Neural cell (in vitro differentiated cells): ENCODE measurements at regions not wholly inside any gene's neighbourhood (a gene's known extent, or its start where the extent isn't known, plus 50 kb on each side); places are given as distances from the start of the nearest gene placed in this dataset.

Source experiments
- H2AFZ ChIP-seq: fragments of 200-600, 300-800 bp; sonication (generic), shearing (Covaris generic); 2 replicates; pipeline ENCODE4 v1.6.0; 2014; ENCODE audit warnings: low read depth, mild to moderate bottlenecking, antibody characterized with exemption, low read length, moderate library complexity
- H3F3A ChIP-seq: fragments of 200-600 bp; shearing (Covaris generic); 2 replicates; pipeline ENCODE4 v1.6.1; 2016; ENCODE audit warnings: mild to moderate bottlenecking, moderate library complexity, mixed read lengths, antibody characterized with exemption, low read length; ENCODE audit not compliant: insufficient read depth, poor library complexity, severe bottlenecking
- H3K27ac ChIP-seq: fragments of 200-600, 300-800 bp; sonication (generic), shearing (Covaris generic); 2 replicates; pipeline ENCODE4 v1.5.1; 2014; ENCODE audit warnings: mild to moderate bottlenecking, low read length, moderate library complexity
- H3K27me3 ChIP-seq: fragments of 300-800, 200-600 bp; sonication (generic), shearing (Covaris generic); 2 replicates; pipeline ENCODE4 v1.6.0; 2014; ENCODE audit warnings: mild to moderate bottlenecking, low read depth, low read length, moderate library complexity; ENCODE audit not compliant: insufficient read depth
- H3K36me3 ChIP-seq: fragments of 300-800, 200-600 bp; sonication (generic), shearing (Covaris generic); 2 replicates; pipeline ENCODE4 v1.5.1; 2014; ENCODE audit warnings: mild to moderate bottlenecking, antibody characterized with exemption, low read length, moderate library complexity; ENCODE audit not compliant: insufficient read depth
- H3K4me2 ChIP-seq: fragments of 300-800, 200-600 bp; sonication (generic), shearing (Covaris generic); 2 replicates; pipeline ENCODE4 v1.6.0; 2014; ENCODE audit warnings: mild to moderate bottlenecking, low read length
- H3K4me3 ChIP-seq: fragments of 300-800, 200-600 bp; sonication (generic), shearing (Covaris generic); 2 replicates; pipeline ENCODE4 v1.5.1; 2014; ENCODE audit warnings: mild to moderate bottlenecking, low read length, moderate library complexity
- H3K79me2 ChIP-seq: fragments of 200-600 bp; shearing (Covaris generic); replicated peaks from 2 replicates; pipeline ENCODE4 v1.6.0; 2014; ENCODE audit warnings: mild to moderate bottlenecking, low read length, moderate library complexity; ENCODE audit not compliant: insufficient read depth
- H3K9ac ChIP-seq: fragments of 300-800, 200-600 bp; sonication (generic), shearing (Covaris generic); 2 replicates; pipeline ENCODE4 v1.6.1; 2016; ENCODE audit warnings: mild to moderate bottlenecking, low read length, mixed read lengths
- H3K9me2 ChIP-seq: fragments of 200-600 bp; shearing (Covaris generic); 2 replicates; pipeline ENCODE4 v1.6.1; 2016; ENCODE audit warnings: mild to moderate bottlenecking, low read length, mixed read lengths; ENCODE audit not compliant: insufficient read depth
- H3K9me3 ChIP-seq: fragments of 200-600, 300-800 bp; sonication (generic), shearing (Covaris generic); 2 replicates; pipeline ENCODE4 v1.6.1; 2016; ENCODE audit warnings: mild to moderate bottlenecking, mixed run types, low read length, moderate library complexity, mixed read lengths
- H4K20me1 ChIP-seq: fragments of 200-600 bp; shearing (Covaris generic); 2 replicates; pipeline ENCODE4 v1.6.1; 2016; ENCODE audit warnings: mild to moderate bottlenecking, mixed run types; ENCODE audit not compliant: insufficient read depth
- CTCF ChIP-seq: fragments of 450-650 bp; IDR thresholded peaks from 2 replicates; pipeline ENCODE4 v1.5.1; 2014; ENCODE audit warnings: antibody characterized with exemption, mild to moderate bottlenecking, moderate library complexity; ENCODE audit not compliant: poor library complexity, severe bottlenecking
- EP300 ChIP-seq: fragments of 450-650 bp; conservative IDR thresholded peaks from 2 replicates; pipeline ENCODE4 v1.6.1; 2014; ENCODE audit warnings: antibody characterized with exemption, mild to moderate bottlenecking, moderate library complexity; ENCODE audit not compliant: poor library complexity, severe bottlenecking
- EZH2 ChIP-seq: fragments of 200-600, 300-800 bp; shearing (Covaris generic), sonication (generic); IDR thresholded peaks from 2 replicates; pipeline ENCODE4 v1.6.1; 2014; ENCODE audit warnings: antibody characterized with exemption, low read length, borderline replicate concordance, mild to moderate bottlenecking; ENCODE audit not compliant: insufficient read depth, poor library complexity, severe bottlenecking
- MXI1 ChIP-seq: fragments of 450-650 bp; conservative IDR thresholded peaks from 2 replicates; pipeline ENCODE4 v1.6.1; 2014; ENCODE audit warnings: antibody characterized with exemption, mild to moderate bottlenecking; ENCODE audit not compliant: poor library complexity, severe bottlenecking
- POLR2AphosphoS5 ChIP-seq: IDR thresholded peaks from 2 replicates; pipeline ENCODE4 v1.6.1; 2012
- RAD21 ChIP-seq: fragments of 450-650 bp; conservative IDR thresholded peaks from 2 replicates; pipeline ENCODE4 v1.6.1; 2014; ENCODE audit warnings: antibody characterized with exemption, mild to moderate bottlenecking, moderate library complexity
- REST ChIP-seq: IDR thresholded peaks from 2 replicates; pipeline ENCODE4 v1.6.1; 2012; ENCODE audit warnings: borderline replicate concordance
- SMC3 ChIP-seq: fragments of 450-650 bp; conservative IDR thresholded peaks from 2 replicates; pipeline ENCODE4 v1.6.1; 2014; ENCODE audit warnings: antibody characterized with exemption, mild to moderate bottlenecking, moderate library complexity; ENCODE audit not compliant: poor library complexity
- TAF1 ChIP-seq: IDR thresholded peaks from 2 replicates; pipeline ENCODE4 v1.6.1; 2012; ENCODE audit warnings: low read depth

GRCh38 chr6:11380969-11381744 is 148.7 kb upstream of the NEDD9 start:
- H3K9me2 ChIP-seq, result no peaks in the 10 kb centered on the region
- H3K27ac ChIP-seq, result no peak overlapping the region
- H2AFZ ChIP-seq, result no peak overlapping the region
- no peak overlapping the region for H3K9ac ChIP-seq
- H3K9me3 ChIP-seq, result no peaks in the 10 kb centered on the region
- H3K4me3 ChIP-seq, result no peak overlapping the region
- H3K27me3 ChIP-seq, result no peaks in the 10 kb centered on the region
- no peaks in the 10 kb centered on the region for H4K20me1 ChIP-seq
- TF ChIP-seq REST (no peak), EZH2 (no peak), RAD21 (no peak), CTCF (no peak), TAF1 (no peak), EP300 (no peak), MXI1 (no peak)
- H3F3A ChIP-seq, result no peaks in the 10 kb centered on the region
- no peaks in the 10 kb centered on the region for H3K79me2 ChIP-seq
- H3K36me3 ChIP-seq, result no peaks in the 10 kb centered on the region
- H3K4me2 ChIP-seq, result no peak overlapping the region

- Histone ChIP-seq H3K36me3 (no peaks in the 10 kb centered on the region), H3K27ac (no peak overlapping the region), H3K9ac (no peak overlapping the region), H4K20me1 (no peaks in the 10 kb centered on the region), H3K27me3 (no peaks in the 10 kb centered on the region), H3F3A (no peaks in the 10 kb centered on the region), H2AFZ (no peak overlapping the region), H3K4me2 (no peak overlapping the region), H3K9me3 (no peaks in the 10 kb centered on the region), H3K4me3 (no peak overlapping the region), H3K79me2 (no peaks in the 10 kb centered on the region), H3K9me2 (no peaks in the 10 kb centered on the region)
- TF ChIP-seq REST (no peak), CTCF (no peak), RAD21 (no peak), POLR2AphosphoS5 (no peak), MXI1 (no peak), EZH2 (no peak), TAF1 (no peak), EP300 (no peak), SMC3 (no peak)
Observed at GRCh38 chr6:11380549-11380948, 148.1 kb upstream of the NEDD9 start.
